ENCODE measurements at regions not wholly inside any gene's neighbourhood (a gene's known extent, or its start where the extent isn't known, plus 50 kb on each side); places are given as distances from the start of the nearest gene placed in this dataset.

- DNase-seq (ENCODE audit: low read depth in 3 of 3): no peak
Measured at GRCh38 chr18:40452599-40452998, 1502.4 kb upstream of the PIK3C3 start.

- DNase-seq (ENCODE audit: low read depth in 3 of 3): no peak
Measured at GRCh38 chr18:40450751-40451150, 1504.3 kb upstream of the PIK3C3 start.

GRCh38 chr18:40447820-40448219, 1507.2 kb upstream of the PIK3C3 start:
- DNase-seq (ENCODE audit: low read depth in 3 of 3): no peak

- DNase-seq (ENCODE audit: low read depth in 3 of 3): no peak
Measured at GRCh38 chr18:40440088-40440487, 1514.9 kb upstream of the PIK3C3 start.

- DNase-seq (ENCODE audit: low read depth in 3 of 3): no peak
Measured at GRCh38 chr18:40437517-40437916, 1517.5 kb upstream of the PIK3C3 start.

GRCh38 chr18:40431071-40431985, 1523.7 kb upstream of the PIK3C3 start:
- no peak for DNase-seq (ENCODE audit: low read depth in 3 of 3)

- DNase-seq (ENCODE audit: low read depth in 3 of 3): no peak
Measured at GRCh38 chr18:40423291-40423690, 1531.7 kb upstream of the PIK3C3 start.

GRCh38 chr18:40420675-40421074, 1534.4 kb upstream of the PIK3C3 start:
- no peak for DNase-seq (ENCODE audit: low read depth in 3 of 3)

GRCh38 chr18:40417501-40417900, 1537.5 kb upstream of the PIK3C3 start:
- no peak for DNase-seq (ENCODE audit: low read depth in 3 of 3)

GRCh38 chr18:40415821-40416220, 1539.2 kb upstream of the PIK3C3 start:
- DNase-seq (ENCODE audit: low read depth in 3 of 3): no peak

GRCh38 chr18:40415176-40415791, 1539.8 kb upstream of the PIK3C3 start:
- no peak for DNase-seq (ENCODE audit: low read depth in 3 of 3)

- no peak for DNase-seq (ENCODE audit: low read depth in 3 of 3)
Measured at GRCh38 chr18:40414155-40414754, 1540.8 kb upstream of the PIK3C3 start.

GRCh38 chr18:40413160-40413559, 1541.9 kb upstream of the PIK3C3 start:
- no peak for DNase-seq (ENCODE audit: low read depth in 3 of 3)

- DNase-seq (ENCODE audit: low read depth in 3 of 3): no peak
Measured at GRCh38 chr18:40412410-40412809, 1542.6 kb upstream of the PIK3C3 start.

GRCh38 chr18:40407909-40408308, 1547.1 kb upstream of the PIK3C3 start:
- no peak for DNase-seq (ENCODE audit: low read depth in 3 of 3)

- no peak for DNase-seq (ENCODE audit: low read depth in 3 of 3)
Measured at GRCh38 chr18:40404284-40404683, 1550.8 kb upstream of the PIK3C3 start.

- no peak for DNase-seq (ENCODE audit: low read depth in 3 of 3)
Measured at GRCh38 chr18:40402052-40402451, 1553.0 kb upstream of the PIK3C3 start.

GRCh38 chr18:40388121-40388520, 1566.9 kb upstream of the PIK3C3 start:
- DNase-seq (ENCODE audit: low read depth in 3 of 3): no peak

- no peak for DNase-seq (ENCODE audit: low read depth in 3 of 3)
Measured at GRCh38 chr18:40387130-40387787, 1567.8 kb upstream of the PIK3C3 start.

GRCh38 chr18:40382197-40382596, 1572.8 kb upstream of the PIK3C3 start:
- DNase-seq (ENCODE audit: low read depth in 3 of 3): no peak

- no peak for DNase-seq (ENCODE audit: low read depth in 3 of 3)
Measured at GRCh38 chr18:40380686-40381439, 1574.2 kb upstream of the PIK3C3 start.

GRCh38 chr18:40375837-40376236, 1579.2 kb upstream of the PIK3C3 start:
- no peak for DNase-seq (ENCODE audit: low read depth in 3 of 3)

Data from stimulated activated CD4-positive, alpha-beta T cell treated with anti-CD3 and anti-CD28 coated beads, TNF-alpha, amount 100 ng/mL, for 48 hours (primary cell).